ENCODE measurements at regions not wholly inside any gene's neighbourhood (a gene's known extent, or its start where the extent isn't known, plus 50 kb on each side); places are given as distances from the start of the nearest gene placed in this dataset.
"Not testable (repeated sequence)": the region's sequence is repeated elsewhere in the genome, so short reads cannot be mapped to it uniquely, and the experiment has no call there.

GRCh38 chr2:123500346-123500745 lies 524.7 kb upstream of the CNTNAP5 start:
- Mint-ChIP-seq H3K36me3 (ENCODE audit: insufficient read depth) (no peaks in the 10 kb centered on the region), H3K4me1 (no peaks in the 10 kb centered on the region), H3K4me3 (no peak overlapping the region), H3K27me3 (no peaks in the 10 kb centered on the region), H3K27ac (ENCODE audit: low read depth) (no peak overlapping the region), H3K9me3 (peaks cover 13% of the 10 kb centered on the region)
- DNase-seq (ENCODE audit: low spot score in 2 of 2), result no peak
- ATAC-seq (replicated peaks; ENCODE audit: extremely low read depth, poor library complexity, severe bottlenecking), result no peak

GRCh38 chr2:123500988-123501387 lies 524.1 kb upstream of the CNTNAP5 start:
- Mint-ChIP-seq H3K27ac (ENCODE audit: low read depth) (no peak overlapping the region), H3K9me3 (peaks cover 13% of the 10 kb centered on the region), H3K27me3 (no peaks in the 10 kb centered on the region), H3K4me3 (no peak overlapping the region), H3K4me1 (no peaks in the 10 kb centered on the region), H3K36me3 (ENCODE audit: insufficient read depth) (no peaks in the 10 kb centered on the region)
- ATAC-seq (replicated peaks; ENCODE audit: extremely low read depth, poor library complexity, severe bottlenecking) (no peak), DNase-seq (ENCODE audit: low spot score in 2 of 2) (no peak)

- Mint-ChIP-seq H3K4me1 (no peaks in the 10 kb centered on the region), H3K9me3 (peaks cover 7% of the 10 kb centered on the region), H3K27ac (ENCODE audit: low read depth) (no peak overlapping the region), H3K27me3 (no peaks in the 10 kb centered on the region), H3K36me3 (ENCODE audit: insufficient read depth) (no peaks in the 10 kb centered on the region), H3K4me3 (no peak overlapping the region)
- DNase-seq (ENCODE audit: low spot score in 2 of 2) (no peak), ATAC-seq (replicated peaks; ENCODE audit: extremely low read depth, poor library complexity, severe bottlenecking) (no peak)
These were observed 522.2 kb upstream of the CNTNAP5 start for GRCh38 chr2:123502931-123503330.

GRCh38 chr2:123512547-123512946 lies 512.5 kb upstream of the CNTNAP5 start:
- Mint-ChIP-seq H3K4me1 (no peaks in the 10 kb centered on the region), H3K9me3 (peaks cover 13% of the 10 kb centered on the region), H3K4me3 (no peak overlapping the region), H3K27me3 (no peaks in the 10 kb centered on the region), H3K36me3 (ENCODE audit: insufficient read depth) (no peaks in the 10 kb centered on the region), H3K27ac (ENCODE audit: low read depth) (no peak overlapping the region)
- ATAC-seq (replicated peaks; ENCODE audit: extremely low read depth, poor library complexity, severe bottlenecking), result no peak
- DNase-seq (ENCODE audit: low spot score in 2 of 2), result no peak

- ATAC-seq (replicated peaks; ENCODE audit: extremely low read depth, poor library complexity, severe bottlenecking) (no peak), DNase-seq (ENCODE audit: low spot score in 2 of 2) (no peak)
- Mint-ChIP-seq H3K27me3 (no peaks in the 10 kb centered on the region), H3K27ac (ENCODE audit: low read depth) (no peak overlapping the region), H3K36me3 (ENCODE audit: insufficient read depth) (no peaks in the 10 kb centered on the region), H3K9me3 (peaks cover 13% of the 10 kb centered on the region), H3K4me3 (no peak overlapping the region), H3K4me1 (no peaks in the 10 kb centered on the region)
These were observed 511.7 kb upstream of the CNTNAP5 start for GRCh38 chr2:123513351-123513750.

- no peak for ATAC-seq (replicated peaks; ENCODE audit: extremely low read depth, poor library complexity, severe bottlenecking)
- no peak overlapping the region for H3K4me3 Mint-ChIP-seq
- H3K27ac Mint-ChIP-seq (ENCODE audit: low read depth), result no peak overlapping the region
- no peak for DNase-seq (ENCODE audit: low spot score in 2 of 2)
- peaks cover 13% of the 10 kb centered on the region for H3K9me3 Mint-ChIP-seq
- H3K27me3 Mint-ChIP-seq, result no peaks in the 10 kb centered on the region
- no peaks in the 10 kb centered on the region for H3K4me1 Mint-ChIP-seq
- no peaks in the 10 kb centered on the region for H3K36me3 Mint-ChIP-seq (ENCODE audit: insufficient read depth)
These were observed 510.4 kb upstream of the CNTNAP5 start for GRCh38 chr2:123514613-123515207.

GRCh38 chr2:123518367-123518766 lies 506.7 kb upstream of the CNTNAP5 start:
- H3K4me1 Mint-ChIP-seq, result no peaks in the 10 kb centered on the region
- ATAC-seq (replicated peaks; ENCODE audit: extremely low read depth, poor library complexity, severe bottlenecking), result no peak

GRCh38 chr2:123521854-123522253 lies 503.2 kb upstream of the CNTNAP5 start:
- H3K27ac Mint-ChIP-seq (ENCODE audit: low read depth), result no peak overlapping the region
- DNase-seq (ENCODE audit: low spot score in 2 of 2) (no peak), ATAC-seq (replicated peaks; ENCODE audit: extremely low read depth, poor library complexity, severe bottlenecking) (no peak)
- H3K4me3 Mint-ChIP-seq, result no peak overlapping the region
- H3K36me3 Mint-ChIP-seq (ENCODE audit: insufficient read depth), result no peaks in the 10 kb centered on the region
- H3K4me1 Mint-ChIP-seq, result no peaks in the 10 kb centered on the region
- H3K27me3 Mint-ChIP-seq, result no peaks in the 10 kb centered on the region
- H3K9me3 Mint-ChIP-seq, result peaks cover 27% of the 10 kb centered on the region

More at GRCh38 chr2:123518367-123518766, 506.7 kb upstream of the CNTNAP5 start:
- Mint-ChIP-seq H3K9me3 (peaks cover 23% of the 10 kb centered on the region), H3K36me3 (ENCODE audit: insufficient read depth) (no peaks in the 10 kb centered on the region), H3K27ac (ENCODE audit: low read depth) (no peak overlapping the region), H3K4me3 (no peak overlapping the region), H3K27me3 (no peaks in the 10 kb centered on the region)
- no peak for DNase-seq (ENCODE audit: low spot score in 2 of 2)

GRCh38 chr2:123522498-123522897 lies 502.6 kb upstream of the CNTNAP5 start:
- not testable (repeated sequence) for ATAC-seq (replicated peaks; ENCODE audit: extremely low read depth, poor library complexity, severe bottlenecking); H3K36me3 Mint-ChIP-seq (ENCODE audit: insufficient read depth); H3K27me3 Mint-ChIP-seq; H3K4me1 Mint-ChIP-seq; DNase-seq (ENCODE audit: low spot score in 2 of 2); H3K27ac Mint-ChIP-seq (ENCODE audit: low read depth); H3K4me3 Mint-ChIP-seq
- peaks cover 25% of the 10 kb centered on the region for H3K9me3 Mint-ChIP-seq

- no peak overlapping the region for H3K27ac Mint-ChIP-seq (ENCODE audit: low read depth)
- ATAC-seq (replicated peaks; ENCODE audit: extremely low read depth, poor library complexity, severe bottlenecking) (no peak), DNase-seq (ENCODE audit: low spot score in 2 of 2) (no peak)
- peaks cover 36% of the 10 kb centered on the region for H3K9me3 Mint-ChIP-seq
- no peaks in the 10 kb centered on the region for H3K36me3 Mint-ChIP-seq (ENCODE audit: insufficient read depth)
- no peaks in the 10 kb centered on the region for H3K4me1 Mint-ChIP-seq
- no peak overlapping the region for H3K4me3 Mint-ChIP-seq
- H3K27me3 Mint-ChIP-seq, result no peaks in the 10 kb centered on the region
These were observed 495.9 kb upstream of the CNTNAP5 start for GRCh38 chr2:123528996-123529707.

- ATAC-seq (replicated peaks; ENCODE audit: extremely low read depth, poor library complexity, severe bottlenecking), result no peak
- Mint-ChIP-seq H3K9me3 (peaks cover 41% of the 10 kb centered on the region), H3K4me1 (no peaks in the 10 kb centered on the region)
These were observed 495.1 kb upstream of the CNTNAP5 start for GRCh38 chr2:123530004-123530403.

GRCh38 chr2:123532126-123532525 lies 493.0 kb upstream of the CNTNAP5 start:
- no peaks in the 10 kb centered on the region for H3K27me3 Mint-ChIP-seq
- no peaks in the 10 kb centered on the region for H3K36me3 Mint-ChIP-seq (ENCODE audit: insufficient read depth)
- no peak for ATAC-seq (replicated peaks; ENCODE audit: extremely low read depth, poor library complexity, severe bottlenecking)
- H3K4me3 Mint-ChIP-seq, result no peak overlapping the region
- H3K4me1 Mint-ChIP-seq, result no peaks in the 10 kb centered on the region
- H3K9me3 Mint-ChIP-seq, result peaks cover 41% of the 10 kb centered on the region
- DNase-seq (ENCODE audit: low spot score in 2 of 2), result no peak
- H3K27ac Mint-ChIP-seq (ENCODE audit: low read depth), result no peak overlapping the region

More at GRCh38 chr2:123530004-123530403, 495.1 kb upstream of the CNTNAP5 start:
- H3K27me3 Mint-ChIP-seq, result no peaks in the 10 kb centered on the region
- H3K27ac Mint-ChIP-seq (ENCODE audit: low read depth), result no peak overlapping the region
- no peaks in the 10 kb centered on the region for H3K36me3 Mint-ChIP-seq (ENCODE audit: insufficient read depth)
- no peak overlapping the region for H3K4me3 Mint-ChIP-seq
- no peak for DNase-seq (ENCODE audit: low spot score in 2 of 2)

- Mint-ChIP-seq H3K9me3 (peaks cover 40% of the 10 kb centered on the region), H3K27ac (ENCODE audit: low read depth) (no peak overlapping the region), H3K4me1 (no peaks in the 10 kb centered on the region), H3K36me3 (ENCODE audit: insufficient read depth) (no peaks in the 10 kb centered on the region), H3K4me3 (no peak overlapping the region), H3K27me3 (no peaks in the 10 kb centered on the region)
- ATAC-seq (replicated peaks; ENCODE audit: extremely low read depth, poor library complexity, severe bottlenecking), result no peak
- DNase-seq (ENCODE audit: low spot score in 2 of 2), result no peak
These were observed 492.1 kb upstream of the CNTNAP5 start for GRCh38 chr2:123532994-123533393.
